IMR-90 (cell line): ENCODE measurements at regions not wholly inside any gene's neighbourhood (a gene's known extent, or its start where the extent isn't known, plus 50 kb on each side); places are given as distances from the start of the nearest gene placed in this dataset.

ENCODE experiments used
- ATAC-seq: fragments of 200-7000 bp; cut with Tn5 transposase; 2 replicates; pipeline ENCODE4 v1.9.1; 2020; ENCODE audit warnings: low read depth, mild to moderate bottlenecking, moderate library complexity
- BruUV-seq: library from RNA; stranded (reverse); fragments of 400-500 nt; replicated peaks from 2 replicates; lab custom pipeline; 2021; lab: Mats Ljungman, UMichigan
- CTCF ChIA-PET: fragments of 300-600 bp; formaldehyde crosslinking; extraction: SDS; loops from one replicate; lab custom pipeline; 2021; ENCODE audit warnings: antibody characterized with exemption; lab: Yijun Ruan, JAX
- POLR2A ChIA-PET: fragments of 300-600 bp; sonication (Branson Sonifier 250); formaldehyde crosslinking; loops from one replicate; lab custom pipeline; 2022; ENCODE audit warnings: antibody characterized with exemption; ENCODE audit not compliant: unreplicated experiment; lab: Charles Lee
- DNase-seq: peaks from one replicate; pipeline ENCODE4 v3.0.0; 2013
- H2AFZ ChIP-seq: replicated peaks from 2 replicates; pipeline ENCODE3; 2013; ENCODE audit warnings: low read length, mild to moderate bottlenecking; ENCODE audit not compliant: poor library complexity
- H2AK5ac ChIP-seq: 2 replicates; pipeline ENCODE4 v1.6.1; 2013; ENCODE audit warnings: low read depth, low read length, inconsistent platforms
- H2AK9ac ChIP-seq: replicated peaks from 2 replicates; pipeline ENCODE3; 2013; ENCODE audit warnings: mild to moderate bottlenecking, low read depth, low read length, moderate library complexity; ENCODE audit not compliant: poor library complexity
- H2BK120ac ChIP-seq: 2 replicates; pipeline ENCODE4 v1.6.1; 2013; ENCODE audit warnings: low read depth, low read length, inconsistent platforms
- H2BK15ac ChIP-seq: 3 replicates; pipeline ENCODE4 v1.6.1; 2013; ENCODE audit warnings: low read depth, low read length, inconsistent platforms
- H2BK20ac ChIP-seq: 2 replicates; pipeline ENCODE4 v1.6.1; 2013; ENCODE audit warnings: low read depth, mild to moderate bottlenecking, inconsistent platforms, low read length, moderate library complexity
- H2BK5ac ChIP-seq: 2 replicates; pipeline ENCODE4 v1.6.1; 2013; ENCODE audit warnings: mild to moderate bottlenecking, low read depth, low read length, inconsistent platforms; ENCODE audit not compliant: poor library complexity, severe bottlenecking
- H3K14ac ChIP-seq: replicated peaks from 2 replicates; pipeline ENCODE4 v1.6.1; 2013; ENCODE audit warnings: low read depth, low read length, inconsistent platforms
- H3K18ac ChIP-seq: 2 replicates; pipeline ENCODE4 v1.6.1; 2013; ENCODE audit warnings: low read depth, low read length, control low read depth
- H3K23ac ChIP-seq: 2 replicates; pipeline ENCODE4 v1.6.1; 2013; ENCODE audit warnings: low read depth, low read length, inconsistent platforms
- H3K27ac ChIP-seq: 2 replicates; pipeline ENCODE4 v1.5.1; 2013; ENCODE audit warnings: mild to moderate bottlenecking, control low read depth, low read length; ENCODE audit not compliant: insufficient read depth
- H3K27me3 ChIP-seq: 2 replicates; pipeline ENCODE4 v1.6.1; 2013; ENCODE audit warnings: low read length; ENCODE audit not compliant: control insufficient read depth, insufficient read depth
- H3K36me3 ChIP-seq: 2 replicates; pipeline ENCODE4 v1.6.1; 2013; ENCODE audit warnings: low read length, mixed read lengths; ENCODE audit not compliant: control insufficient read depth, insufficient read depth
- H3K4ac ChIP-seq: 2 replicates; pipeline ENCODE4 v1.6.1; 2013; ENCODE audit warnings: low read depth, low read length, inconsistent platforms
- H3K4me1 ChIP-seq: 2 replicates; pipeline ENCODE4 v1.6.1; 2013; ENCODE audit warnings: low read length, mixed read lengths; ENCODE audit not compliant: control insufficient read depth, insufficient read depth
- H3K4me2 ChIP-seq: 2 replicates; pipeline ENCODE4 v1.6.1; 2013; ENCODE audit warnings: low read depth, mild to moderate bottlenecking, control low read depth, low read length, moderate library complexity
- H3K4me3 ChIP-seq: 2 replicates; pipeline ENCODE4 v1.5.1; 2013; ENCODE audit warnings: low read depth, mild to moderate bottlenecking, control low read depth, low read length, moderate library complexity; ENCODE audit not compliant: insufficient read depth
- H3K56ac ChIP-seq: 2 replicates; pipeline ENCODE4 v1.6.1; 2013; ENCODE audit warnings: low read length, inconsistent platforms; ENCODE audit not compliant: insufficient read depth; ENCODE audit errors: extremely low read depth
- H3K79me1 ChIP-seq, 2 experiments: 2 replicates each; pipeline ENCODE4 v1.6.1; 2013; ENCODE audit warnings: low read length in 2 of 2, inconsistent platforms in 1 of 2, low read depth in 1 of 2
- H3K9ac ChIP-seq: 2 replicates; pipeline ENCODE4 v1.6.1; 2013; ENCODE audit warnings: low read depth, low read length, control low read depth
- H3K9me1 ChIP-seq: 2 replicates; pipeline ENCODE4 v1.6.1; 2013; ENCODE audit warnings: low read length, inconsistent platforms; ENCODE audit not compliant: insufficient read depth
- H3K9me3 ChIP-seq: 2 replicates; pipeline ENCODE4 v1.6.1; 2013; ENCODE audit warnings: low read length; ENCODE audit not compliant: control insufficient read depth, insufficient read depth
- H4K20me1 ChIP-seq: 2 replicates; pipeline ENCODE4 v1.6.1; 2013; ENCODE audit warnings: low read length, inconsistent platforms; ENCODE audit not compliant: insufficient read depth
- H4K5ac ChIP-seq: 2 replicates; pipeline ENCODE4 v1.6.1; 2013; ENCODE audit warnings: mild to moderate bottlenecking, low read depth, low read length, control low read depth
- H4K8ac ChIP-seq, 2 experiments: 2 replicates each; pipeline ENCODE4 v1.6.1; 2013; ENCODE audit warnings: low read depth in 2 of 2, low read length in 2 of 2, control low read depth in 1 of 2, inconsistent platforms in 1 of 2
- H4K91ac ChIP-seq: 2 replicates; pipeline ENCODE4 v1.6.1; 2013; ENCODE audit warnings: low read depth, low read length, inconsistent platforms; ENCODE audit not compliant: insufficient read depth
- SMC3 ChIP-seq: fragments of 150-350 bp; IDR thresholded peaks from 2 replicates; pipeline ENCODE4 v1.6.1; 2016; ENCODE audit warnings: low read depth, mild to moderate bottlenecking, antibody characterized with exemption, low read length, moderate library complexity
- WGBS, 2 experiments: methylation state at CpG; one replicate each; pipeline versions ENCODE4 v1.1.5 to v1.1.7; 2013; ENCODE audit warnings: missing lambda C conversion rate in 2 of 2; ENCODE audit not compliant: insufficient read length in 1 of 2; ENCODE audit errors: extremely low coverage in 2 of 2; 5-methylcytosine and 5-hydroxymethylcytosine counted together
- dilution Hi-C: fragments of 300-500 bp; cut with HindIII; formaldehyde crosslinking; loops from one replicate; pipeline ENCODE4 v1.14.3; 2018; ENCODE audit warnings: low sequenced_read_pairs; ENCODE audit not compliant: unreplicated experiment
- in situ Hi-C: fragments of 300-500 bp; cut with MboI; formaldehyde crosslinking; loops from 3 replicates; pipeline ENCODE4 v1.14.3; 2019; ENCODE audit warnings: low sequenced_read_pairs, inconsistent platforms, mixed read lengths
- intact Hi-C: fragments of 100-400 bp; cut with micrococcal nuclease; formaldehyde crosslinking; loops from 2 replicates; pipeline ENCODE4 v1.10.0; 2022
- TF ChIP-seq, protein P1 (sequence below): fragments of 150-350 bp; IDR thresholded peaks from 2 replicates; pipeline ENCODE4 v1.6.1; 2016; ENCODE audit warnings: low read depth, mild to moderate bottlenecking, low read length, moderate library complexity, borderline replicate concordance

- Histone ChIP-seq H3K4me1 (no peaks in the 10 kb centered on the region), H3K9me1 (0 out of 2 replicates have a peak, but pooled peaks cover 3% of the 10 kb centered on the region), H2BK120ac (no peak overlapping the region), H3K36me3 (no peaks in the 10 kb centered on the region), H3K79me1 (no peaks in the 10 kb centered on the region), H2AFZ (no peak overlapping the region), H4K8ac (no peak overlapping the region), H3K56ac (no peak overlapping the region), H2AK5ac (no peak overlapping the region), H3K4me2 (no peak overlapping the region), H3K4me3 (no peak overlapping the region), H4K91ac (no peak overlapping the region), H3K9me3 (no peaks in the 10 kb centered on the region), H3K4ac (no peak overlapping the region), H3K27ac (no peak overlapping the region), H2BK20ac (no peak overlapping the region), H3K9ac (no peak overlapping the region), H4K5ac (no peak overlapping the region), H3K14ac (no peak overlapping the region), H3K23ac (no peak overlapping the region; the same call in 1 of the 2 replicates), H3K27me3 (no peaks in the 10 kb centered on the region), H3K18ac (no peak overlapping the region), H2BK5ac (no peak overlapping the region), H2AK9ac (no peak overlapping the region), H4K20me1 (no peaks in the 10 kb centered on the region), H2BK15ac (no peak overlapping the region)
- ChIA-PET POLR2A (no interaction called here), CTCF (no interaction called here)
- BruUV-seq, result no TSS peak
- TF ChIP-seq, protein P1, sequence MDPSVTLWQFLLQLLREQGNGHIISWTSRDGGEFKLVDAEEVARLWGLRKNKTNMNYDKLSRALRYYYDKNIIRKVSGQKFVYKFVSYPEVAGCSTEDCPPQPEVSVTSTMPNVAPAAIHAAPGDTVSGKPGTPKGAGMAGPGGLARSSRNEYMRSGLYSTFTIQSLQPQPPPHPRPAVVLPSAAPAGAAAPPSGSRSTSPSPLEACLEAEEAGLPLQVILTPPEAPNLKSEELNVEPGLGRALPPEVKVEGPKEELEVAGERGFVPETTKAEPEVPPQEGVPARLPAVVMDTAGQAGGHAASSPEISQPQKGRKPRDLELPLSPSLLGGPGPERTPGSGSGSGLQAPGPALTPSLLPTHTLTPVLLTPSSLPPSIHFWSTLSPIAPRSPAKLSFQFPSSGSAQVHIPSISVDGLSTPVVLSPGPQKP, result no peak
- TF ChIP-seq SMC3, result no peak
- intact Hi-C loops, result no loop called here
- no CpG with 5 or more reads among the region's 2 CpGs for WGBS, 2 experiments
- ATAC-seq, result no peak
- DNase-seq, result no peak
- in situ Hi-C loops, result no loop called here
- dilution Hi-C loops, result no loop called here
Measured at GRCh38 chr1:194473766-194474165, 1287.4 kb upstream of the B3GALT2 start.
